GM18873 (cell line): ENCODE measurements at regions not wholly inside any gene's neighbourhood (a gene's known extent, or its start where the extent isn't known, plus 50 kb on each side); places are given as distances from the start of the nearest gene placed in this dataset.

Experiments
- ATAC-seq: cut with Tn5 transposase; IDR thresholded peaks from one replicate; pipeline ENCODE4 v1.9.1; 2021; ENCODE audit warnings: mild to moderate bottlenecking, moderate library complexity, moderate number of reproducible peaks; ENCODE audit not compliant: unreplicated experiment, low FRiP score

- no peak for ATAC-seq
Observed at GRCh38 chr9:134227451-134228411, 63.4 kb upstream of the RNU6ATAC start.

- ATAC-seq = no peak
Observed at GRCh38 chr9:134228649-134229048, 64.3 kb upstream of the RNU6ATAC start.

GRCh38 chr9:134229466-134230091 lies 65.2 kb upstream of the RNU6ATAC start:
- no peak for ATAC-seq

GRCh38 chr9:134230092-134230941 lies 66.0 kb upstream of the RNU6ATAC start:
- ATAC-seq = no peak

- ATAC-seq = no peak
Observed at GRCh38 chr9:134230942-134231325, 66.6 kb upstream of the RNU6ATAC start.

GRCh38 chr9:134231330-134231745 lies 67.0 kb upstream of the RNU6ATAC start:
- no peak for ATAC-seq

GRCh38 chr9:134231767-134232166 lies 67.4 kb upstream of the RNU6ATAC start:
- no peak for ATAC-seq

- no peak for ATAC-seq
Observed at GRCh38 chr9:134233022-134233421, 68.7 kb upstream of the RNU6ATAC start.

- no peak for ATAC-seq
Observed at GRCh38 chr9:134234001-134234660, 69.8 kb upstream of the RNU6ATAC start.

GRCh38 chr9:134234687-134235359 lies 70.5 kb upstream of the RNU6ATAC start:
- no peak for ATAC-seq

GRCh38 chr9:134235366-134235765 lies 71.0 kb upstream of the RNU6ATAC start:
- ATAC-seq = no peak

GRCh38 chr9:134236001-134236421 lies 71.6 kb upstream of the RNU6ATAC start:
- no peak for ATAC-seq

GRCh38 chr9:134236935-134237629 lies 72.7 kb upstream of the RNU6ATAC start:
- ATAC-seq = no peak

GRCh38 chr9:134237630-134238265 lies 73.4 kb upstream of the RNU6ATAC start:
- no peak for ATAC-seq

GRCh38 chr9:134239130-134239903 lies 75.0 kb upstream of the RNU6ATAC start:
- no peak for ATAC-seq

GRCh38 chr9:134239939-134240338 lies 75.6 kb upstream of the RNU6ATAC start:
- ATAC-seq = no peak

- ATAC-seq = no peak
Observed at GRCh38 chr9:134240361-134240760, 76.0 kb upstream of the RNU6ATAC start.

GRCh38 chr9:134242706-134243105 lies 78.3 kb upstream of the RNU6ATAC start:
- no peak for ATAC-seq
